ENCODE measurements at regions not wholly inside any gene's neighbourhood (a gene's known extent, or its start where the extent isn't known, plus 50 kb on each side); places are given as distances from the start of the nearest gene placed in this dataset.
A peak's percentile ranks its signal among the peaks of the same experiment; 100 is the strongest.

DNA sequence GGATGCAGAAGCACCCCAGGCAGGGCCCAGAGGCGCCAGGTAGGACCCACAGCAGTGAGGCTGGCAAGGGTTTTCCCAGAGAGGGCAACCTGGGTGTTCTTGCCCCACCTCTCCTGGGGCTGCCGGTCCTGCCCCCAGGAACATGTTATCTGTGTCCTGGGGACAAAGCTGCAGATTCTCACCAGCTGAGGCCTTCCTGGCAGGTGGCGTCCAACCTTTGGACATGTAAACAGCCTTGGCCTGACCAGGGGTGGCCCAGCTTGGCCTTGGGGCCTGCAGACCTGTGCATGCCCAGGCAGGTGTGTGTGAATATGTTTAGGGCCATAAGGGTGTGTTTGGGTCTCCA lies 101.8 kb upstream of the LARP1 start (continued):
- TF ChIP-seq, protein P1, sequence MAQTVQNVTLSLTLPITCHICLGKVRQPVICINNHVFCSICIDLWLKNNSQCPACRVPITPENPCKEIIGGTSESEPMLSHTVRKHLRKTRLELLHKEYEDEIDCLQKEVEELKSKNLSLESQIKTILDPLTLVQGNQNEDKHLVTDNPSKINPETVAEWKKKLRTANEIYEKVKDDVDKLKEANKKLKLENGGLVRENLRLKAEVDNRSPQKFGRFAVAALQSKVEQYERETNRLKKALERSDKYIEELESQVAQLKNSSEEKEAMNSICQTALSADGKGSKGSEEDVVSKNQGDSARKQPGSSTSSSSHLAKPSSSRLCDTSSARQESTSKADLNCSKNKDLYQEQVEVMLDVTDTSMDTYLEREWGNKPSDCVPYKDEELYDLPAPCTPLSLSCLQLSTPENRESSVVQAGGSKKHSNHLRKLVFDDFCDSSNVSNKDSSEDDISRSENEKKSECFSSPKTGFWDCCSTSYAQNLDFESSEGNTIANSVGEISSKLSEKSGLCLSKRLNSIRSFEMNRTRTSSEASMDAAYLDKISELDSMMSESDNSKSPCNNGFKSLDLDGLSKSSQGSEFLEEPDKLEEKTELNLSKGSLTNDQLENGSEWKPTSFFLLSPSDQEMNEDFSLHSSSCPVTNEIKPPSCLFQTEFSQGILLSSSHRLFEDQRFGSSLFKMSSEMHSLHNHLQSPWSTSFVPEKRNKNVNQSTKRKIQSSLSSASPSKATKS (CRISPR knock-in tag; IDR thresholded peaks at IDR 0.05): no peak
- TF ChIP-seq, protein P2, sequence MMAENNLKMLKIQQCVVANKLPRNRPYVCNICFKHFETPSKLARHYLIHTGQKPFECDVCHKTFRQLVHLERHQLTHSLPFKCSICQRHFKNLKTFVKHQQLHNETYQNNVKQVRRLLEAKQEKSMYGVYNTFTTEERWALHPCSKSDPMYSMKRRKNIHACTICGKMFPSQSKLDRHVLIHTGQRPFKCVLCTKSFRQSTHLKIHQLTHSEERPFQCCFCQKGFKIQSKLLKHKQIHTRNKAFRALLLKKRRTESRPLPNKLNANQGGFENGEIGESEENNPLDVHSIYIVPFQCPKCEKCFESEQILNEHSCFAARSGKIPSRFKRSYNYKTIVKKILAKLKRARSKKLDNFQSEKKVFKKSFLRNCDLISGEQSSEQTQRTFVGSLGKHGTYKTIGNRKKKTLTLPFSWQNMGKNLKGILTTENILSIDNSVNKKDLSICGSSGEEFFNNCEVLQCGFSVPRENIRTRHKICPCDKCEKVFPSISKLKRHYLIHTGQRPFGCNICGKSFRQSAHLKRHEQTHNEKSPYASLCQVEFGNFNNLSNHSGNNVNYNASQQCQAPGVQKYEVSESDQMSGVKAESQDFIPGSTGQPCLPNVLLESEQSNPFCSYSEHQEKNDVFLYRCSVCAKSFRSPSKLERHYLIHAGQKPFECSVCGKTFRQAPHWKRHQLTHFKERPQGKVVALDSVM (CRISPR knock-in tag; IDR thresholded peaks at IDR 0.05): no peak; the same call in 1 of the 2 replicates
- TF ChIP-seq, protein P3, sequence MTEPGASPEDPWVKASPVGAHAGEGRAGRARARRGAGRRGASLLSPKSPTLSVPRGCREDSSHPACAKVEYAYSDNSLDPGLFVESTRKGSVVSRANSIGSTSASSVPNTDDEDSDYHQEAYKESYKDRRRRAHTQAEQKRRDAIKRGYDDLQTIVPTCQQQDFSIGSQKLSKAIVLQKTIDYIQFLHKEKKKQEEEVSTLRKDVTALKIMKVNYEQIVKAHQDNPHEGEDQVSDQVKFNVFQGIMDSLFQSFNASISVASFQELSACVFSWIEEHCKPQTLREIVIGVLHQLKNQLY (CRISPR knock-in tag; IDR thresholded peaks at IDR 0.05): peak; percentile 75
- TF ChIP-seq YEATS2 (CRISPR knock-in tag; IDR thresholded peaks at IDR 0.05; ENCODE audit: borderline replicate concordance) (no peak), ZNF382 (CRISPR knock-in tag; IDR thresholded peaks at IDR 0.05; ENCODE audit: borderline replicate concordance) (no peak)

DNA sequence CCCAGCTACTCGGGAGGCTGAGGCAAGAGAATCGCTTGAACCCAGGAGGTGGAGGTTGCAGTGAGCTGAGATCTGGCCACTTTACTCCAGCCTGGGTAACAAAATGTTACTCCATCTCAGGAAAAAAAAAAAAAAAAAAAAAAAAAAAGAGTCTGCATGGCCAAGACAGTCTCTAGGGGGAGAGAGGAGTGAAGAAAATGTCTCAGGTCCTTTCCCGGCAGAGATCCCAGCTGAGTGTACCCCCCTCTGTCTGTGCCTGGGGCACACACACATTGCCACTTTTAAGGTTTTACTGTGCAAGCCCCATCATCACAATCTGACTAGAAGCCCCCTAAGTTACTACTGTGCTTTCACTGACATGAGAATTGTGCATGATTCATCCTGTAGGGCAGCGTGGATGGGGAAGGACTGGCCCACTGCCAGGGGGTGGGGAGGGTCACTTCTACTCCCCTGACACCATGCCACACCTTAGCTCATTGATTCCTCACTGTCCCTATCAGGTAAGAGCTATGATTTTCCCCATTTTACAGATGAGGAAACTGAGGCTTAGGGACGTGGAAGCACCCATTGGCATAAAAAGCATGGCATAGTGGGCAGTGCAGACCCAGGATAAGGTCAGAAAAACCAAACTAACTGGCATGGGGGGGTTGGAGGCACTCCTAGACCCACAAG lies 102.3 kb upstream of the LARP1 start:
- FAIRE-seq (no peak), DNase-seq (ENCODE audit: low spot score) (no peak), ATAC-seq (peak; percentile 39)
- no peaks in the 10 kb centered on the region for H3K9me3 ChIP-seq (ENCODE audit: low read length)
- POLR2A ChIA-PET: interaction anchor here (0.6 to 1.4 kb wide), 4 partner anchors 30 to 329 kb away, joined by 3 read pairs; no protein-coding TSS in a partner anchor
- H4K20me1 ChIP-seq (ENCODE audit: insufficient read depth, low read length): no peaks in the 10 kb centered on the region
- intact Hi-C loops (cut with micrococcal nuclease; ENCODE audit: unreplicated experiment): loop anchor here (5.0 to 10.0 kb wide), 3 partner anchors 62 to 204 kb away; partner anchors contain the start of genes CNOT8 and LARP1
- in situ Hi-C loops (cut with HindIII; ENCODE audit: extremely low pct_ligation_motif_present, low pct_unique_long_range_greater_than_20kb): loop anchor here (10.0 kb wide), 1 partner anchor 102 kb away; the partner anchor contains the start of gene LARP1
- H3K36me3 ChIP-seq (replicated peaks in 1 of 2; ENCODE audit: control insufficient read depth in 1 of 2, insufficient read depth in 2 of 2, low read length in 2 of 2): no peaks in the 10 kb centered on the region
- no TSS peak for BruUV-seq (replicated peaks)
- peak overlapping the region in 1 of 3 experiments; percentile 55; a peak in 2 of 6 replicates for H3K4me3 ChIP-seq (replicated peaks in 1 of 3; ENCODE audit: insufficient read depth in 1 of 3, low read depth in 2 of 3, low read length in 3 of 3)
- CTCF ChIA-PET (ENCODE audit: low intra/inter-chr PET ratio, low total read pairs): no interaction called here
- H3K27me3 ChIP-seq (ENCODE audit: control insufficient read depth in 1 of 2, insufficient read depth in 2 of 2, low read length in 2 of 2): no peaks in the 10 kb centered on the region
- H3K4me1 ChIP-seq (ENCODE audit: insufficient read depth, low read length): peaks cover 43% of the 10 kb centered on the region
- WGBS (ENCODE audit: low lambda C conversion rate): 53% methylated on average over 5 of the region's 5 CpGs
- no peak overlapping the region for H2AFZ ChIP-seq (ENCODE audit: low read length)
- H3K79me2 ChIP-seq (ENCODE audit: insufficient read depth, low read length): no peaks in the 10 kb centered on the region
- H3K9ac ChIP-seq (ENCODE audit: insufficient read depth, low read depth, low read length): peak overlapping the region; percentile 27
- peak overlapping the region; percentile 71 for H3K4me2 ChIP-seq (ENCODE audit: low read depth, low read length)
- peak overlapping the region; percentile 56 for H3K27ac ChIP-seq (ENCODE audit: extremely low read length, insufficient read depth, low read length)
- peak; percentile 63 for TF ChIP-seq FOSL2 (CRISPR knock-in tag; IDR thresholded peaks at IDR 0.05)
- TF ChIP-seq, protein P4, sequence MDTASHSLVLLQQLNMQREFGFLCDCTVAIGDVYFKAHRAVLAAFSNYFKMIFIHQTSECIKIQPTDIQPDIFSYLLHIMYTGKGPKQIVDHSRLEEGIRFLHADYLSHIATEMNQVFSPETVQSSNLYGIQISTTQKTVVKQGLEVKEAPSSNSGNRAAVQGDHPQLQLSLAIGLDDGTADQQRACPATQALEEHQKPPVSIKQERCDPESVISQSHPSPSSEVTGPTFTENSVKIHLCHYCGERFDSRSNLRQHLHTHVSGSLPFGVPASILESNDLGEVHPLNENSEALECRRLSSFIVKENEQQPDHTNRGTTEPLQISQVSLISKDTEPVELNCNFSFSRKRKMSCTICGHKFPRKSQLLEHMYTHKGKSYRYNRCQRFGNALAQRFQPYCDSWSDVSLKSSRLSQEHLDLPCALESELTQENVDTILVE (CRISPR knock-in tag; IDR thresholded peaks at IDR 0.05): no peak
- TF ChIP-seq ZC3H13 (CRISPR knock-in tag; IDR thresholded peaks at IDR 0.05): 0 out of 2 replicates have a peak, but pooled peaks have one; percentile 29
- TF ChIP-seq ZNF788 (CRISPR knock-in tag; IDR thresholded peaks at IDR 0.05; ENCODE audit: borderline replicate concordance): 0 out of 2 replicates have a peak, but pooled peaks have one; percentile 5
- TF ChIP-seq GTF3A (CRISPR knock-in tag; conservative IDR thresholded peaks at IDR 0.05): no peak
- TF ChIP-seq, protein P5, sequence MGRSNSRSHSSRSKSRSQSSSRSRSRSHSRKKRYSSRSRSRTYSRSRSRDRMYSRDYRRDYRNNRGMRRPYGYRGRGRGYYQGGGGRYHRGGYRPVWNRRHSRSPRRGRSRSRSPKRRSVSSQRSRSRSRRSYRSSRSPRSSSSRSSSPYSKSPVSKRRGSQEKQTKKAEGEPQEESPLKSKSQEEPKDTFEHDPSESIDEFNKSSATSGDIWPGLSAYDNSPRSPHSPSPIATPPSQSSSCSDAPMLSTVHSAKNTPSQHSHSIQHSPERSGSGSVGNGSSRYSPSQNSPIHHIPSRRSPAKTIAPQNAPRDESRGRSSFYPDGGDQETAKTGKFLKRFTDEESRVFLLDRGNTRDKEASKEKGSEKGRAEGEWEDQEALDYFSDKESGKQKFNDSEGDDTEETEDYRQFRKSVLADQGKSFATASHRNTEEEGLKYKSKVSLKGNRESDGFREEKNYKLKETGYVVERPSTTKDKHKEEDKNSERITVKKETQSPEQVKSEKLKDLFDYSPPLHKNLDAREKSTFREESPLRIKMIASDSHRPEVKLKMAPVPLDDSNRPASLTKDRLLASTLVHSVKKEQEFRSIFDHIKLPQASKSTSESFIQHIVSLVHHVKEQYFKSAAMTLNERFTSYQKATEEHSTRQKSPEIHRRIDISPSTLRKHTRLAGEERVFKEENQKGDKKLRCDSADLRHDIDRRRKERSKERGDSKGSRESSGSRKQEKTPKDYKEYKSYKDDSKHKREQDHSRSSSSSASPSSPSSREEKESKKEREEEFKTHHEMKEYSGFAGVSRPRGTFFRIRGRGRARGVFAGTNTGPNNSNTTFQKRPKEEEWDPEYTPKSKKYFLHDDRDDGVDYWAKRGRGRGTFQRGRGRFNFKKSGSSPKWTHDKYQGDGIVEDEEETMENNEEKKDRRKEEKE (IDR thresholded peaks at IDR 0.05): no peak
- no peak for TF ChIP-seq ZSCAN25 (CRISPR knock-in tag; IDR thresholded peaks at IDR 0.05)
- TF ChIP-seq TRIM24 (CRISPR knock-in tag; IDR thresholded peaks at IDR 0.05): no peak
- no peak for TF ChIP-seq HOXA3 (CRISPR knock-in tag; IDR thresholded peaks at IDR 0.05)
